ENCODE measurements at regions not wholly inside any gene's neighbourhood (a gene's known extent, or its start where the extent isn't known, plus 50 kb on each side); places are given as distances from the start of the nearest gene placed in this dataset.

DNA sequence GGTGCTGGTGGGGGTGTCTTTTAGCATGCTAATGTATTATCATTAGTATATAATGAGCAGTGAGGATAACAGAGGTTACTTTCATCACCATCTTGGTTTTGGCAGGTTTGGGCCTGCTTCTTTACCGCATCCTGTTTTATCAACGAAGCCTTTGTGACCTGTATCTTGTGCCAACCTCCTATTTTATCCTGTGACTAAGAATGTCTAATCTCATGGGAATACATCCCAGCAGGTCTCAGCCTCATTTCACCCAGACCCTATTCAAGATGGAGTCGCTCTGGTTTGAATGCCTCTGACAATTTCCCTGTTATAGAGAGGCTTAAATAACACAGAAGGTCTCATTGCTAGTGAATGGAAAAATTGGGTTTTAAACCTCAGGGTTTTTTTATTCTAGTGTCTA is 300.8 kb upstream of the PROX1 start:
- H3K4me1 ChIP-seq (ENCODE audit: insufficient read depth, low read length, severe bottlenecking) = no peaks in the 10 kb centered on the region
- no peaks in the 10 kb centered on the region for H3K79me2 ChIP-seq (ENCODE audit: insufficient read depth, low read length)
- no peaks in the 10 kb centered on the region for H3F3A ChIP-seq (ENCODE audit: insufficient read depth, low read length)
- H3K27me3 ChIP-seq (ENCODE audit: insufficient read depth, low read length) = no peaks in the 10 kb centered on the region
- no peak for TF ChIP-seq EZH2 (IDR thresholded peaks at IDR 0.05; ENCODE audit: borderline replicate concordance, low read length)
- TF ChIP-seq, protein P1, sequence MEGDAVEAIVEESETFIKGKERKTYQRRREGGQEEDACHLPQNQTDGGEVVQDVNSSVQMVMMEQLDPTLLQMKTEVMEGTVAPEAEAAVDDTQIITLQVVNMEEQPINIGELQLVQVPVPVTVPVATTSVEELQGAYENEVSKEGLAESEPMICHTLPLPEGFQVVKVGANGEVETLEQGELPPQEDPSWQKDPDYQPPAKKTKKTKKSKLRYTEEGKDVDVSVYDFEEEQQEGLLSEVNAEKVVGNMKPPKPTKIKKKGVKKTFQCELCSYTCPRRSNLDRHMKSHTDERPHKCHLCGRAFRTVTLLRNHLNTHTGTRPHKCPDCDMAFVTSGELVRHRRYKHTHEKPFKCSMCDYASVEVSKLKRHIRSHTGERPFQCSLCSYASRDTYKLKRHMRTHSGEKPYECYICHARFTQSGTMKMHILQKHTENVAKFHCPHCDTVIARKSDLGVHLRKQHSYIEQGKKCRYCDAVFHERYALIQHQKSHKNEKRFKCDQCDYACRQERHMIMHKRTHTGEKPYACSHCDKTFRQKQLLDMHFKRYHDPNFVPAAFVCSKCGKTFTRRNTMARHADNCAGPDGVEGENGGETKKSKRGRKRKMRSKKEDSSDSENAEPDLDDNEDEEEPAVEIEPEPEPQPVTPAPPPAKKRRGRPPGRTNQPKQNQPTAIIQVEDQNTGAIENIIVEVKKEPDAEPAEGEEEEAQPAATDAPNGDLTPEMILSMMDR (IDR thresholded peaks at IDR 0.05; ENCODE audit: low read length) = no peak
- H3K36me3 ChIP-seq (ENCODE audit: insufficient read depth, low read length) = no peaks in the 10 kb centered on the region
- H4K20me1 ChIP-seq (ENCODE audit: insufficient read depth, low read length) = no peaks in the 10 kb centered on the region
- no peak overlapping the region for H3K4me2 ChIP-seq (ENCODE audit: low read length)
- H3K4me3 ChIP-seq (ENCODE audit: low read depth, low read length, poor library complexity, severe bottlenecking) = no peak overlapping the region
- no peaks in the 10 kb centered on the region for H3K9me3 ChIP-seq (ENCODE audit: low read length)
- no peak overlapping the region for H3K27ac ChIP-seq (ENCODE audit: low read depth, low read length, poor library complexity, severe bottlenecking)
- H3K9ac ChIP-seq (ENCODE audit: low read length) = no peak overlapping the region
- H2AFZ ChIP-seq (ENCODE audit: low read length) = no peak overlapping the region
- no peaks in the 10 kb centered on the region for H3K9me2 ChIP-seq (ENCODE audit: low read depth, low read length)

DNA sequence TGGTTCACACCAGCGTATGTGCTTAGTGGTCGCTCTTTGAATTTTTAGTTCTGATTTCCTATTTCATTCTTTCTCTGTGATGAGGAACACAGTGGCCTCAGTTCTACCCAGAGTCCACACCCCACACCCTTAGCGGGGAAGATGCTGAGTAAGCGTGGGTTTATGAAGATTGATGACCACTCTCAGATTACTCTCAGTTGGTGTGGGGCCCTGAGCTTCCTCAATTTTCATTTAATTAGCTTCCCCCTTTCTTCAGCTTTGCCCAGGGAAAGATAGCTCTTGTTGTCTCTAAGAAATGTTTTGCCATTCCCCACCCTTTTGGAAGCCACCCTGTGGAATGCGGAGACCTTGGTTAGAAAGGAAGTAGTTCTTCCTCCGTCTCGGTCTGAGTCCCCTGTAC is 299.9 kb upstream of the PROX1 start:
- Histone ChIP-seq H3K4me2 (ENCODE audit: low read length) (no peak overlapping the region), H3K4me1 (ENCODE audit: insufficient read depth, low read length, severe bottlenecking) (no peaks in the 10 kb centered on the region), H3K4me3 (ENCODE audit: low read depth, low read length, poor library complexity, severe bottlenecking) (no peak overlapping the region), H4K20me1 (ENCODE audit: insufficient read depth, low read length) (no peaks in the 10 kb centered on the region), H3K36me3 (ENCODE audit: insufficient read depth, low read length) (no peaks in the 10 kb centered on the region), H3K9me2 (ENCODE audit: low read depth, low read length) (no peaks in the 10 kb centered on the region), H3K27me3 (ENCODE audit: insufficient read depth, low read length) (no peaks in the 10 kb centered on the region), H3K27ac (ENCODE audit: low read depth, low read length, poor library complexity, severe bottlenecking) (no peak overlapping the region), H3K79me2 (ENCODE audit: insufficient read depth, low read length) (no peaks in the 10 kb centered on the region), H3K9me3 (ENCODE audit: low read length) (no peaks in the 10 kb centered on the region), H2AFZ (ENCODE audit: low read length) (no peak overlapping the region), H3K9ac (ENCODE audit: low read length) (no peak overlapping the region), H3F3A (ENCODE audit: insufficient read depth, low read length) (no peaks in the 10 kb centered on the region)
- no peak for TF ChIP-seq EZH2 (IDR thresholded peaks at IDR 0.05; ENCODE audit: borderline replicate concordance, low read length)
- TF ChIP-seq, protein P1 (IDR thresholded peaks at IDR 0.05; ENCODE audit: low read length) = no peak

DNA sequence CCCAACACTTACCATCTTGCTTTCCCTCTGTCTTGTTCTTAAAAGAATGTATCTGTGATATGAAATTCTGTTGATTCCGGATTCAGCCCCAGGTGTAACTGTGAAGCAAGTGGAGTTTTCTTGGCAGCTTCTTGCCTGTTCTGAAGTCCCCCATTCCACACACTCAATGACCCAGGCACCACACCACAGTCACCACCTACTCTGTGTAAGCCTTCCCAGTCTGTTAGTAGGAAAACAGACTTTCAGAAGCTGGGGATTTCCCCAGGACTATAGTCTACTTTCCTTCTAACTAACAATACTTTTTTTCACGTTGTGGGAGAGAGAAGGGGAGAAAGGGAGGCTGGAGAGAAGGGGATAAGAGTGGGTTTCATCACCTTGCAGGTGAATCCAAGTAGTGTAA is 299.1 kb upstream of the PROX1 start:
- H3K9ac ChIP-seq (ENCODE audit: low read length) = no peak overlapping the region
- no peak overlapping the region for H3K4me3 ChIP-seq (ENCODE audit: low read depth, low read length, poor library complexity, severe bottlenecking)
- no peak for TF ChIP-seq EZH2 (IDR thresholded peaks at IDR 0.05; ENCODE audit: borderline replicate concordance, low read length)
- TF ChIP-seq, protein P1 (IDR thresholded peaks at IDR 0.05; ENCODE audit: low read length) = no peak
- H2AFZ ChIP-seq (ENCODE audit: low read length) = no peak overlapping the region
- H3K27ac ChIP-seq (ENCODE audit: low read depth, low read length, poor library complexity, severe bottlenecking) = no peak overlapping the region
- no peaks in the 10 kb centered on the region for H3K27me3 ChIP-seq (ENCODE audit: insufficient read depth, low read length)
- H3K9me2 ChIP-seq (ENCODE audit: low read depth, low read length) = no peaks in the 10 kb centered on the region
- no peak overlapping the region for H3K4me2 ChIP-seq (ENCODE audit: low read length)
- H3F3A ChIP-seq (ENCODE audit: insufficient read depth, low read length) = no peaks in the 10 kb centered on the region
- no peaks in the 10 kb centered on the region for H3K4me1 ChIP-seq (ENCODE audit: insufficient read depth, low read length, severe bottlenecking)
- H3K79me2 ChIP-seq (ENCODE audit: insufficient read depth, low read length) = no peaks in the 10 kb centered on the region
- no peaks in the 10 kb centered on the region for H3K36me3 ChIP-seq (ENCODE audit: insufficient read depth, low read length)
- H4K20me1 ChIP-seq (ENCODE audit: insufficient read depth, low read length) = no peaks in the 10 kb centered on the region
- no peaks in the 10 kb centered on the region for H3K9me3 ChIP-seq (ENCODE audit: low read length)

Measured in OCI-LY1 (cell line).